ENCODE measurements at regions not wholly inside any gene's neighbourhood (a gene's known extent, or its start where the extent isn't known, plus 50 kb on each side); places are given as distances from the start of the nearest gene placed in this dataset.
A peak's percentile ranks its signal among the peaks of the same experiment; 100 is the strongest.
"Not testable (repeated sequence)": the region's sequence is repeated elsewhere in the genome, so short reads cannot be mapped to it uniquely, and the experiment has no call there.

DNA sequence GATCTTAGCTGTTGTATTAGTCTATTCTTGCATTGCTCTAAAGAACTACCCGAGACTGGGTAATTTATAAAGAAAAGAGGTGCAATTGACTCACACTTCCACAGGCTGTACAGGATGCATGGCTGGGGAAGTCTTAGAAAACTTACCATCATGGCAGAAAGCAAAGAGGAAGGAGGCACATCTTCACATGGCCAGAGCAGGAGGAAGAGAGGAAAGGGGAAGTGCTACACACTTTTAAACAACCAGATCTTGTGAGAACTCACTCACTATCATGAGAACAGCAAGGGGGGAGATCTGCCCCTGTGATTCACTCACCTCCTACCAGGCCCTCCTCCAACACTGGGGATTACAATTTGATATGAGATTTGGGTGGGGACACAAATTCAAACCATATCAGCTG is 494.2 kb upstream of the CCDC196 start:
- H3K4me1 ChIP-seq (ENCODE audit: control insufficient read depth, insufficient read depth, low read length), result peaks cover 14% of the 10 kb centered on the region
- H3K36me3 ChIP-seq (ENCODE audit: control insufficient read depth, insufficient read depth, low read length); H3K9me3 ChIP-seq (ENCODE audit: control insufficient read depth, insufficient read depth, low read depth, low read length); H3K4me3 ChIP-seq (ENCODE audit: low read depth, low read length); H3K27ac ChIP-seq (ENCODE audit: low read depth, low read length); H3K27me3 ChIP-seq (ENCODE audit: control insufficient read depth, insufficient read depth, low read length); H3K9ac ChIP-seq (ENCODE audit: low read length): not testable (repeated sequence)

DNA sequence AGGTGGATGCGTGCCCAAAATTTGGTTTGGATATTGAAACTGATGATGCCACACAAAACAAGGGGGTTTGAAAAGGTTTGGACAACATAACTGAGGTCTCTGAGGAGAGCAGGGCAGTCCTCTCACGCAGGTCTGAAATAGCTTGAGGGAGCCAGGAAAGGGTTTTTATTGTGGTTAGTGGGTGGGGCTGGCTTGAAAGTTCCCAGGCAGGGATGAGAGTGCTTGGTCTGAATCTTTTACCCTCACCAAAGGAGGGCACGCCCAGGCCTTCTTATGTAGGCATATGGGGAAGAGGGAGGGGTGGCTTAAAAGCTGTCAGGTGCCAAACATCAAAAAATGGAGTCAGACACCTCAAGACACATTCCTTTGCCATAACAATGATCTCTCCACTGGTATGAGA is 493.1 kb upstream of the CCDC196 start:
- no peak overlapping the region for H3K4me3 ChIP-seq (ENCODE audit: low read depth, low read length)
- H3K27ac ChIP-seq (ENCODE audit: low read depth, low read length), result no peak overlapping the region
- H3K36me3 ChIP-seq (ENCODE audit: control insufficient read depth, insufficient read depth, low read length), result no peaks in the 10 kb centered on the region
- H3K27me3 ChIP-seq (ENCODE audit: control insufficient read depth, insufficient read depth, low read length), result no peaks in the 10 kb centered on the region
- H3K9ac ChIP-seq (ENCODE audit: low read length), result no peak overlapping the region
- H3K4me1 ChIP-seq (ENCODE audit: control insufficient read depth, insufficient read depth, low read length), result peaks cover 14% of the 10 kb centered on the region
- H3K9me3 ChIP-seq (ENCODE audit: control insufficient read depth, insufficient read depth, low read depth, low read length), result peaks cover 7% of the 10 kb centered on the region

- H3K9me3 ChIP-seq (ENCODE audit: control insufficient read depth, insufficient read depth, low read depth, low read length), result peaks cover 14% of the 10 kb centered on the region
- H3K27ac ChIP-seq (ENCODE audit: low read depth, low read length), result no peak overlapping the region
- no peaks in the 10 kb centered on the region for H3K36me3 ChIP-seq (ENCODE audit: control insufficient read depth, insufficient read depth, low read length)
- no peaks in the 10 kb centered on the region for H3K27me3 ChIP-seq (ENCODE audit: control insufficient read depth, insufficient read depth, low read length)
- H3K4me3 ChIP-seq (ENCODE audit: low read depth, low read length), result no peak overlapping the region
- no peak overlapping the region for H3K9ac ChIP-seq (ENCODE audit: low read length)
- H3K4me1 ChIP-seq (ENCODE audit: control insufficient read depth, insufficient read depth, low read length), result peaks cover 14% of the 10 kb centered on the region
These were observed 492.2 kb upstream of the CCDC196 start for GRCh38 chr14:65993996-65994395.

DNA sequence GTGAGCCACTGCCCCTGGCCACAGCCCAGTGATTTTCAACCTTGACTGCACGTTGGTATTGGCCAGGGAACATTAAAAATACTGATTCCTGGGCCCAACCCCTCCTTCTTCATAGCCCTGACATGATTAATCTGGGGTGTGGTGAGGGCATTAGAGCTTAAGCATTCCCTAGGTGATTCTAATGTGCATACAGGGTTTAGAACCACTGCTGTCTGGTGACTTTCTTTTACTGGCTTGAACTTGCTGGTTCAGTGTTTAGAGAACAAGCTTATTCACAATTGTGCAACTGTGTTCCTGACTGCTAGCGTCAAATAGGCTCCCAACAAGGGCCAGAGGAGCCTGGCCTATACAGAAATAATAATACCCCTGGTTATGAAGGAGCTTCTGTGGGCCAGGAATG is 488.8 kb upstream of the CCDC196 start:
- Histone ChIP-seq H3K27me3 (ENCODE audit: control insufficient read depth, insufficient read depth, low read length) (no peaks in the 10 kb centered on the region), H3K9ac (ENCODE audit: low read length) (no peak overlapping the region), H3K27ac (ENCODE audit: low read depth, low read length) (no peak overlapping the region), H3K9me3 (ENCODE audit: control insufficient read depth, insufficient read depth, low read depth, low read length) (peaks cover 40% of the 10 kb centered on the region), H3K36me3 (ENCODE audit: control insufficient read depth, insufficient read depth, low read length) (0 out of 2 replicates have a peak, but pooled peaks cover 2% of the 10 kb centered on the region), H3K4me3 (ENCODE audit: low read depth, low read length) (no peak overlapping the region), H3K4me1 (ENCODE audit: control insufficient read depth, insufficient read depth, low read length) (peaks cover 14% of the 10 kb centered on the region)

DNA sequence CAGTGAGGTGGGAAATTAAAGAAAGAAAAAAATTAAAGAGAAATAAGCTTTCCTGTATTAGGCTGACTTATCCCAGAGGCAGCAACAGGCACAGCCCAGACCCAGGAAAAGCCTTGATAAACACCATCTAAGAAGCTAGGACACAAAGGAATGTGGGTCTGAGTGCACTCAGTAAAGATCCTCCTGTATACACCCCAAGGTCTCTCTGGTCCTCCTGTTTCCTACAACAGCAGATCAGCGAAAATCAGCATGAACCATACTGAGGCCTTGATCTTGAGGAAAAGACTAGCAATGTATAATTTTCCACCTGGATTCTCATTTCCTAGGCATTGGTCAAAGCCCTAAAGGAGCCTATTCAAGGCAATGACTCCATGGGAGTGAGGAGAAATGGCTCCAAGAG is 486.3 kb upstream of the CCDC196 start:
- H3K27me3 ChIP-seq (ENCODE audit: control insufficient read depth, insufficient read depth, low read length), result no peaks in the 10 kb centered on the region
- no peak overlapping the region for H3K27ac ChIP-seq (ENCODE audit: low read depth, low read length)

DNA sequence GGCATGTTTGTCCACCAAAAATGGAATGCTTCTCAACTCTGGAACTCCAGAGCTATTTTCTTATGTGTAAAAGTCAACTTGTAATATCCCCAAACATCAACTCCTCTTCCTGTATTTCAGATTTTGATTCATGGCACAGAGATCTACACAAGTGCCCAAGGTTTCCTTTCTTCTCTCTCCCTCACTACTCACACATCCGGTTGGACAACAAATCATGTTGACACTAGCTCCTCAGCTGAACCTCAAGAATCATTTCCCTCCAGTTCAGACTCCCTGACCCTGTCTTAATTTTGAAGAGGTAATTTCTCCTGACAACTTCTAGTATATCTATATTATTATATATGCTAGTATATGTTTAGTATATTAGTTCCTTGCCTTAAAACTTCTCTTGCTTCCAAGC is 485.4 kb upstream of the CCDC196 start:
- peaks cover 14% of the 10 kb centered on the region for H3K4me1 ChIP-seq (ENCODE audit: control insufficient read depth, insufficient read depth, low read length)
- no peak overlapping the region for H3K4me3 ChIP-seq (ENCODE audit: low read depth, low read length)
- H3K27ac ChIP-seq (ENCODE audit: low read depth, low read length), result no peak overlapping the region
- H3K9me3 ChIP-seq (ENCODE audit: control insufficient read depth, insufficient read depth, low read depth, low read length), result peaks cover 44% of the 10 kb centered on the region
- H3K27me3 ChIP-seq (ENCODE audit: control insufficient read depth, insufficient read depth, low read length), result no peaks in the 10 kb centered on the region
- no peak overlapping the region for H3K9ac ChIP-seq (ENCODE audit: low read length)
- 0 out of 2 replicates have a peak, but pooled peaks cover 2% of the 10 kb centered on the region for H3K36me3 ChIP-seq (ENCODE audit: control insufficient read depth, insufficient read depth, low read length)

More for the DNA sequence above, 486.3 kb upstream of the CCDC196 start:
- Histone ChIP-seq H3K9ac (ENCODE audit: low read length) (no peak overlapping the region), H3K4me3 (ENCODE audit: low read depth, low read length) (no peak overlapping the region), H3K4me1 (ENCODE audit: control insufficient read depth, insufficient read depth, low read length) (peaks cover 12% of the 10 kb centered on the region), H3K36me3 (ENCODE audit: control insufficient read depth, insufficient read depth, low read length) (0 out of 2 replicates have a peak, but pooled peaks cover 2% of the 10 kb centered on the region), H3K9me3 (ENCODE audit: control insufficient read depth, insufficient read depth, low read depth, low read length) (peaks cover 44% of the 10 kb centered on the region)

DNA sequence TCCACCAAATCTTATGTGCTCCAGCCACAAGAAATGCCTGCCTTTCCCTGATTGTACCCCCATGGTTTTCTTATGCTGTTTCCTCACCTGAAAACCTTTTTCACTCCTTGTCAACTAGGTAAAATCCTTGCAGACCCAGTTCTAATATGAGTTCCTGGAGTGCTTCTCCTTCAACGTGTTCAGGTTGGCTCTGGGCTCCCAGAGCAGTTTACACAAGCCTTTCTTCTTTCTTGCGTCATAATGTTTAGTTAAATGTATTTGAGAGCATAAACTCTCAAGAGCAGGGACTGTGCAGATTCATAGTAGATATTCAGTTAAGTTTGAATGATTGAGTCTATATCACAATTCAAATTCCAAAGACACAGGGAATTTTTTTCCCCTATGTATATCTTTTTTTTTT is 484.8 kb upstream of the CCDC196 start:
- H3K27me3 ChIP-seq (ENCODE audit: control insufficient read depth, insufficient read depth, low read length), result no peaks in the 10 kb centered on the region
- no peak overlapping the region for H3K4me3 ChIP-seq (ENCODE audit: low read depth, low read length)
- H3K4me1 ChIP-seq (ENCODE audit: control insufficient read depth, insufficient read depth, low read length), result peaks cover 19% of the 10 kb centered on the region
- H3K9ac ChIP-seq (ENCODE audit: low read length), result no peak overlapping the region
- H3K36me3 ChIP-seq (ENCODE audit: control insufficient read depth, insufficient read depth, low read length), result 0 out of 2 replicates have a peak, but pooled peaks cover 2% of the 10 kb centered on the region
- H3K27ac ChIP-seq (ENCODE audit: low read depth, low read length), result no peak overlapping the region
- peaks cover 44% of the 10 kb centered on the region for H3K9me3 ChIP-seq (ENCODE audit: control insufficient read depth, insufficient read depth, low read depth, low read length)

DNA sequence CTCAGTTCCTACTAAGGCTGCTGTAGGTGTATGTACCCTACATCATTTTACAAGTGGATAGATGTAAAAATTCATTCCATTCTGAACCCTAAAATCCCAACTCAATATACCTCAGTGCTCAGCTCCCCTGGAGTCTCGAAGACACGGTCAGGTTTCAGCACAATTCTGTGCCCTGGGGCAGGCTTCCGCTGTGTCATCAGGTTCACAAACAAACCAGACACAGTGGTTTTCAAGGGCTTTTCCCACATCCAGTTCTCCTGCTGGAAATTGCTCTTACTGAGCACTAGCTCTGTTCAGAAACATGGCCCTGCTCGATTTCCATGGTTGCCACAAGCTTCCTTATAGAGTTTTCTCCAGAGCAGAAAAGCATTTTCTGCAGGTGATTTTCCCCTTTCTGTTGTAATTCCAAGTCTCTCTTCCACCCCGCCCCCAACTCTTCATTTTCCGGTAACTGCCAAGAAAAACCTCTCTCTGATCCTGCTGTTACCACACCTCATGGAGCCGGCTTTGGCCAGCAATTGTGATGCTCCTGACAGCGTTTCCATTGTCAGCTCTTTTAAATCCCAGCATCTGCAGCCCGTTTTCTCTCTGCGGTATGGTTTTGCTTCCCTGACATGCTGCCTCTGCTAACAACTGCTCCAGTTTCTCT is 483.0 kb upstream of the CCDC196 start:
- Histone ChIP-seq H3K27me3 (ENCODE audit: control insufficient read depth, insufficient read depth, low read length) (no peaks in the 10 kb centered on the region), H3K27ac (ENCODE audit: low read depth, low read length) (no peak overlapping the region), H3K9me3 (ENCODE audit: control insufficient read depth, insufficient read depth, low read depth, low read length) (peaks cover 37% of the 10 kb centered on the region)

GRCh38 chr14:66005900-66006434 is 480.2 kb upstream of the CCDC196 start:
- peaks cover 31% of the 10 kb centered on the region for H3K4me1 ChIP-seq (ENCODE audit: control insufficient read depth, insufficient read depth, low read length)
- H3K4me3 ChIP-seq (ENCODE audit: low read depth, low read length), result no peak overlapping the region
- H3K9me3 ChIP-seq (ENCODE audit: control insufficient read depth, insufficient read depth, low read depth, low read length), result peaks cover 12% of the 10 kb centered on the region
- H3K36me3 ChIP-seq (ENCODE audit: control insufficient read depth, insufficient read depth, low read length), result no peaks in the 10 kb centered on the region
- no peak overlapping the region for H3K27ac ChIP-seq (ENCODE audit: low read depth, low read length)
- H3K9ac ChIP-seq (ENCODE audit: low read length), result no peak overlapping the region
- no peaks in the 10 kb centered on the region for H3K27me3 ChIP-seq (ENCODE audit: control insufficient read depth, insufficient read depth, low read length)

More for the DNA sequence above, 483.0 kb upstream of the CCDC196 start:
- H3K4me1 ChIP-seq (ENCODE audit: control insufficient read depth, insufficient read depth, low read length), result peaks cover 19% of the 10 kb centered on the region
- 0 out of 2 replicates have a peak, but pooled peaks cover 2% of the 10 kb centered on the region for H3K36me3 ChIP-seq (ENCODE audit: control insufficient read depth, insufficient read depth, low read length)
- no peak overlapping the region for H3K9ac ChIP-seq (ENCODE audit: low read length)
- H3K4me3 ChIP-seq (ENCODE audit: low read depth, low read length), result no peak overlapping the region

GRCh38 chr14:66008631-66009030 is 477.5 kb upstream of the CCDC196 start:
- Histone ChIP-seq H3K9ac (ENCODE audit: low read length) (no peak overlapping the region), H3K27ac (ENCODE audit: low read depth, low read length) (peak overlapping the region; percentile 74; the same call in 1 of the 2 replicates), H3K27me3 (ENCODE audit: control insufficient read depth, insufficient read depth, low read length) (no peaks in the 10 kb centered on the region), H3K9me3 (ENCODE audit: control insufficient read depth, insufficient read depth, low read depth, low read length) (0 out of 2 replicates have a peak, but pooled peaks cover 5% of the 10 kb centered on the region), H3K4me3 (ENCODE audit: low read depth, low read length) (no peak overlapping the region), H3K36me3 (ENCODE audit: control insufficient read depth, insufficient read depth, low read length) (no peaks in the 10 kb centered on the region), H3K4me1 (ENCODE audit: control insufficient read depth, insufficient read depth, low read length) (peaks cover 22% of the 10 kb centered on the region)

- H3K4me1 ChIP-seq (ENCODE audit: control insufficient read depth, insufficient read depth, low read length), result peaks cover 21% of the 10 kb centered on the region
These were observed 477.1 kb upstream of the CCDC196 start for GRCh38 chr14:66009089-66009488.

More at GRCh38 chr14:66009089-66009488, 477.1 kb upstream of the CCDC196 start:
- no peak overlapping the region for H3K9ac ChIP-seq (ENCODE audit: low read length)
- 0 out of 2 replicates have a peak, but pooled peaks cover 3% of the 10 kb centered on the region for H3K9me3 ChIP-seq (ENCODE audit: control insufficient read depth, insufficient read depth, low read depth, low read length)
- H3K36me3 ChIP-seq (ENCODE audit: control insufficient read depth, insufficient read depth, low read length), result no peaks in the 10 kb centered on the region
- H3K27ac ChIP-seq (ENCODE audit: low read depth, low read length), result peak overlapping the region; percentile 74; the same call in 1 of the 2 replicates
- no peak overlapping the region for H3K4me3 ChIP-seq (ENCODE audit: low read depth, low read length)
- no peaks in the 10 kb centered on the region for H3K27me3 ChIP-seq (ENCODE audit: control insufficient read depth, insufficient read depth, low read length)
